HG02798 (cell line): ENCODE measurements at regions not wholly inside any gene's neighbourhood (a gene's known extent, or its start where the extent isn't known, plus 50 kb on each side); places are given as distances from the start of the nearest gene placed in this dataset.
"Not testable (repeated sequence)": the region's sequence is repeated elsewhere in the genome, so short reads cannot be mapped to it uniquely, and the experiment has no call there.

ENCODE experiments used
- ATAC-seq: cut with Tn5 transposase; IDR thresholded peaks from one replicate; pipeline ENCODE4 v1.9.1; 2021; ENCODE audit warnings: mild to moderate bottlenecking; ENCODE audit not compliant: unreplicated experiment, poor library complexity

GRCh38 chr4:179678093-179678814, 2236.0 kb upstream of the AGA start:
- ATAC-seq = no peak

GRCh38 chr4:179683661-179684060, 2241.4 kb upstream of the AGA start:
- not testable (repeated sequence) for ATAC-seq

- ATAC-seq = no peak
Observed at GRCh38 chr4:179692222-179692621, 2250.0 kb upstream of the AGA start.

GRCh38 chr4:179695175-179695574, 2252.9 kb upstream of the AGA start:
- no peak for ATAC-seq

- no peak for ATAC-seq
Observed at GRCh38 chr4:179698321-179698720, 2256.1 kb upstream of the AGA start.

GRCh38 chr4:179709961-179710624, 2267.9 kb upstream of the AGA start:
- ATAC-seq = no peak

- ATAC-seq = no peak
Observed at GRCh38 chr4:179719766-179720450, 2277.7 kb upstream of the AGA start.

GRCh38 chr4:179726491-179726890, 2284.3 kb upstream of the AGA start:
- ATAC-seq = not testable (repeated sequence)

- no peak for ATAC-seq
Observed at GRCh38 chr4:179728305-179728704, 2286.1 kb upstream of the AGA start.

- ATAC-seq = not testable (repeated sequence)
Observed at GRCh38 chr4:179736820-179737219, 2294.6 kb upstream of the AGA start.

GRCh38 chr4:179738822-179739221, 2296.6 kb upstream of the AGA start:
- no peak for ATAC-seq

GRCh38 chr4:179747218-179747910, 2305.1 kb upstream of the AGA start:
- no peak for ATAC-seq

GRCh38 chr4:179748837-179749236, 2306.6 kb upstream of the AGA start:
- ATAC-seq = no peak

- ATAC-seq = no peak
Observed at GRCh38 chr4:179750374-179750773, 2308.1 kb upstream of the AGA start.

- no peak for ATAC-seq
Observed at GRCh38 chr4:179751669-179752068, 2309.4 kb upstream of the AGA start.

GRCh38 chr4:179755322-179755721, 2313.1 kb upstream of the AGA start:
- no peak for ATAC-seq

GRCh38 chr4:179757641-179758040, 2315.4 kb upstream of the AGA start:
- no peak for ATAC-seq

GRCh38 chr4:179762840-179763239, 2320.6 kb upstream of the AGA start:
- no peak for ATAC-seq

GRCh38 chr4:179766938-179767337, 2324.7 kb upstream of the AGA start:
- ATAC-seq = no peak

- ATAC-seq = no peak
Observed at GRCh38 chr4:179768996-179769395, 2326.8 kb upstream of the AGA start.

GRCh38 chr4:179797738-179798137, 2355.5 kb upstream of the AGA start:
- ATAC-seq = no peak
